BJ (cell line): ENCODE measurements at regions not wholly inside any gene's neighbourhood (a gene's known extent, or its start where the extent isn't known, plus 50 kb on each side); places are given as distances from the start of the nearest gene placed in this dataset.

ENCODE experiments used
- CTCF ChIA-PET: fragments of 350-600 bp; formaldehyde crosslinking; extraction: SDS; loops from one replicate; lab custom pipeline; 2021; ENCODE audit warnings: antibody characterized with exemption, inconsistent platforms; lab: Yijun Ruan, JAX
- POLR2A ChIA-PET: fragments of 300-600 bp; sonication (Branson Sonifier 250); formaldehyde crosslinking; extraction: SDS; loops from one replicate; lab custom pipeline; 2021; ENCODE audit warnings: antibody characterized with exemption; lab: Charles Lee
- DNase-seq: peaks from one replicate; pipeline ENCODE4 v3.0.0-alpha.2; 2011; ENCODE audit warnings: low read depth
- H3K27me3 ChIP-seq: 2 replicates; pipeline ENCODE4 v1.6.0; 2011; ENCODE audit warnings: low read length; ENCODE audit not compliant: control insufficient read depth, insufficient read depth
- H3K36me3 ChIP-seq: 2 replicates; pipeline ENCODE4 v1.5.1; 2011; ENCODE audit warnings: low read length; ENCODE audit not compliant: control insufficient read depth, insufficient read depth
- H3K4me3 ChIP-seq: 2 replicates; pipeline ENCODE4 v1.5.1; 2011; ENCODE audit warnings: low read depth, mild to moderate bottlenecking, control low read depth, low read length
- TF ChIP-seq, protein P1 (sequence below): IDR thresholded peaks from 2 replicates; pipeline ENCODE4 v1.5.1; 2011; ENCODE audit warnings: low read depth, mild to moderate bottlenecking, control low read depth, inconsistent platforms, low read length, moderate library complexity; ENCODE audit not compliant: insufficient read depth

DNA sequence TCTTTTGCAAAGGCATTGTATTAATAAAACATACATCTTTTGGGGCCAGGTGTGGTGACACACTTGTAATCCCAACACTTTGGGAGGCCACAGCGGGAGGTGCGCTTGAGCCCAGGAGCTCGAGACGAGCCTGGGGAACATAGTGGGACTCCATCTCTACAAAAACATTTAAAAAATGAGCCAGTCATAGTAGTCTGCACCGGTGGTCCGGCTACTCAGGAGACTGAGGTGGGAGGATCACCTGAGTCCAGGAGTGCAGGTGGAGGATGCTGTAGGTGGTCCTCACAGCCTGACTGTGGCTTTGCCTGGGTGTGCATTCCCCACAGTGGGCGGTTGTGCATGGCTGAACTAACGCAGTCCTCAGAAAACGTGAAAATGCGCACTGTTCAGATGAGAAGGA lies 162.5 kb downstream of the DLL1 start:
- ChIA-PET CTCF (no interaction called here), POLR2A (no interaction called here)
- Histone ChIP-seq H3K36me3 (no peaks in the 10 kb centered on the region), H3K27me3 (no peaks in the 10 kb centered on the region), H3K4me3 (no peak overlapping the region)
- DNase-seq: no peak
- TF ChIP-seq, protein P1, sequence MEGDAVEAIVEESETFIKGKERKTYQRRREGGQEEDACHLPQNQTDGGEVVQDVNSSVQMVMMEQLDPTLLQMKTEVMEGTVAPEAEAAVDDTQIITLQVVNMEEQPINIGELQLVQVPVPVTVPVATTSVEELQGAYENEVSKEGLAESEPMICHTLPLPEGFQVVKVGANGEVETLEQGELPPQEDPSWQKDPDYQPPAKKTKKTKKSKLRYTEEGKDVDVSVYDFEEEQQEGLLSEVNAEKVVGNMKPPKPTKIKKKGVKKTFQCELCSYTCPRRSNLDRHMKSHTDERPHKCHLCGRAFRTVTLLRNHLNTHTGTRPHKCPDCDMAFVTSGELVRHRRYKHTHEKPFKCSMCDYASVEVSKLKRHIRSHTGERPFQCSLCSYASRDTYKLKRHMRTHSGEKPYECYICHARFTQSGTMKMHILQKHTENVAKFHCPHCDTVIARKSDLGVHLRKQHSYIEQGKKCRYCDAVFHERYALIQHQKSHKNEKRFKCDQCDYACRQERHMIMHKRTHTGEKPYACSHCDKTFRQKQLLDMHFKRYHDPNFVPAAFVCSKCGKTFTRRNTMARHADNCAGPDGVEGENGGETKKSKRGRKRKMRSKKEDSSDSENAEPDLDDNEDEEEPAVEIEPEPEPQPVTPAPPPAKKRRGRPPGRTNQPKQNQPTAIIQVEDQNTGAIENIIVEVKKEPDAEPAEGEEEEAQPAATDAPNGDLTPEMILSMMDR: no peak

DNA sequence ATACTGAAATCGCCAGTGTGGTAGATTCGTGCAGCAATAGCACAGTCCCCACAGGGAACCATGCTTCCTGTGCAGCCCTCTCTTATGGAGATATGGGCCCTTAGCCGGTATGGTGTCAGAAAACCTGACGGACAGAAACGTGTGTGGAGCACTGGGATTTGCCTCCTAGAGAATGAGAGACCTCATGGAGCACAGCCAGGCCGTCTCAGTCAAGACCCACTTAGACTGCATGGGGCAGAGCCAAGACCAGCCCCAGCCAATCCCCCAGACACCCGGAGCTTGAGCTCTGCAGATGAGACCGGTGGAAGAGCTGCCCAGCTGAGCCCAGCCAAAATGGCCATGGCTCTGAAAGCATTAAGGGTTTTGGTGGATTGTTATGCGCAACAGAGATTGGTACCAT lies 163.7 kb downstream of the DLL1 start:
- ChIA-PET CTCF (no interaction called here), POLR2A (no interaction called here)
- Histone ChIP-seq H3K4me3 (no peak overlapping the region), H3K36me3 (no peaks in the 10 kb centered on the region), H3K27me3 (no peaks in the 10 kb centered on the region)
- DNase-seq: no peak
- TF ChIP-seq, protein P1: no peak

DNA sequence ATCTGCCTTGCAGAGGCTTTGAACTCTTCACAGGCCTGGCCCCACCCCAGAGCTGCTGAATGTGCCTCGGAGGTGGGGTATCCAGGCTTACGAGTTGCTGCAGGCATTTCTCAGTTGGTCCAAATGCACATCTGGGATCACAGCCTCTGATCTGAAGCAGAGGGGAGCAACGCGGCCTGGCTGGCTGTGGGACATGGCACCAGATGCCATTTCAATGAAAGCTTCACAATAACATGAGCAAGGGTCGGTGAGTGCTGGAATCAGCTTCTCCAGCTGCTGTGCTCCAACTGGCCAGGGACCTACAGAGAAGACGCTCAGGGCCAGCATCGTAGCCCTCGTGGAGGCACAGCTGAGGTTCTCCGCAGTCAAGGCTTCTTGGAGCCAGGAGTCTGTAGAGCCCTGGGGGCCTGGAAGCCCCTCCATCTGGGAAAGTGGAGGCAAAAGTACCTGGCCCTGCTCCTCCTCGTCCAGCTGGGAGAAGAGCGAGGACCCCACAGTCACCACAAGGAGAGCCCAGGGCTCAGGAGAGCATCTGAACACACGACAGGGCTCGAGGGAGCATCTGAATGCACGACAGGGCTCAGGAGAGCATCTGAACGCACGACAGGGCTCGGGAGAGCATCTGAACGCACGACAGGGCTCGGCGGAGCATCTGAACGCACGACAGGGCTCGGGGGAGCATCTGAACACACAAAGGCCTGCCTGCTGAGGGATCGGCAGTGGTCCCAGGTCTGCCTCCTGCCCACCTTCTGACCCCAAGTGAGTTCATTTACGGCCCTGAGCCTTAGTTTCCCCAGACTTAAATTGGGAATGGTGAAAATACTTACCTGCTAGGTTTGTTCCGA lies 165.2 kb downstream of the DLL1 start:
- ChIA-PET POLR2A (no interaction called here), CTCF (no interaction called here)
- H3K27me3 ChIP-seq: no peaks in the 10 kb centered on the region
- TF ChIP-seq, protein P1: no peak
- no peak overlapping the region for H3K4me3 ChIP-seq
- no peaks in the 10 kb centered on the region for H3K36me3 ChIP-seq
- no peak for DNase-seq

DNA sequence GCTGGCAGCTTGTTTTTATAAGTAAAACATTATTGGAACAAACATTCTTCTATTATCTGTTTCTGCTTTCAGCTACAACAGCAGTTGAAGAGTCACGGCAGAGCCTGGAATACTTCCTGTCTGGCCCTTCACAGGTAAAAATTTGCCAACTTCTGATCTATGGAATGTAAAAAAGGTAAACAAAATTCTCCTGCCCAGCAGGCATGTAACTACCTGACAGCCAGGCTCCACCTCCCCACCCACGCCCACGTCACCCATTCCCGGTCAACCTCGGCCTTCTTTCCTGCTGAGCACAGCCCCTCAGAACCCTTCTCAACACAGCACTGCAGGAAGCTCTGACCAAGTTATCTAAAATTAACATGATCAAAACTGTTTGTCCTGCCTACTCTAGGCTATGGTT lies 166.0 kb downstream of the DLL1 start:
- POLR2A ChIA-PET: no interaction called here

DNA sequence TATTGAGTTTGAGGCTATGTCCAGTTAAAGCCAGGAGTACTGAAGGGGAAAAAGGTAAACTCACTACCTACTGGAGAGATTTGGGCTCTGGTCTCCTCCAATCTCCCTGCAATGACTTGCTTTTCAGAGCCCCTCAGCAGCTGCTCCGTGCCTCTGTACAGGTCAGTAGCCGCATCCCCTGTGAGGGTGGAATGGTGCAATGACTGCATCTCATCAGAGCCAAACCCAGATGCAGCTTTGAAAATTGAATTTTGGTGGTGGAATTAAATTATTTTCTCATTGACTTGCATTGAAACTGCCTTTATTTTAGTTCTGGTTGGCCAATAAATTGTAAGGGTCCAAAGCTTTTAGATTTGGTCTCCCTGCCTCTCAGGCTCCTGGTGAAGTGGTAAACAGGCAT lies 166.7 kb downstream of the DLL1 start:
- DNase-seq: no peak
- Histone ChIP-seq H3K27me3 (no peaks in the 10 kb centered on the region), H3K4me3 (no peak overlapping the region), H3K36me3 (no peaks in the 10 kb centered on the region)
- CTCF ChIA-PET: no interaction called here
- TF ChIP-seq, protein P1: no peak
- POLR2A ChIA-PET: no interaction called here

More for the DNA sequence above, 166.0 kb downstream of the DLL1 start:
- CTCF ChIA-PET: no interaction called here
- Histone ChIP-seq H3K27me3 (no peaks in the 10 kb centered on the region), H3K36me3 (no peaks in the 10 kb centered on the region), H3K4me3 (no peak overlapping the region)
- TF ChIP-seq, protein P1: no peak
- DNase-seq: no peak
